K562 (cell line): ENCODE measurements at regions not wholly inside any gene's neighbourhood (a gene's known extent, or its start where the extent isn't known, plus 50 kb on each side); places are given as distances from the start of the nearest gene placed in this dataset.

ENCODE experiments used
- ATF3 ChIP-seq, 2 experiments: fragments of 450-650 bp in 1 of 2; sonication (generic) in 1 of 2; formaldehyde crosslinking in 1 of 2; IDR thresholded peaks in 1 of 2; conservative IDR thresholded peaks in 1 of 2; 2 replicates each; pipeline versions ENCODE4 v1.6.1 to v1.8.1; 2016 to 2023; ENCODE audit warnings: mild to moderate bottlenecking in 2 of 2, moderate library complexity in 2 of 2, inconsistent platforms in 1 of 2, missing genetic modification reagents in 1 of 2
- CEBPZ ChIP-seq: fragments of 150-350 bp; IDR thresholded peaks from 2 replicates; pipeline ENCODE4 v1.6.1; 2014; ENCODE audit warnings: low read depth, mild to moderate bottlenecking, low read length, borderline replicate concordance
- ELK1 ChIP-seq: sonication (generic); formaldehyde crosslinking; IDR thresholded peaks from 2 replicates; pipeline ENCODE4 v1.8.1; 2022; ENCODE audit warnings: missing genetic modification reagents
- NR2C2 ChIP-seq, 2 experiments: fragments of 200-800 bp in 1 of 2; sonication (Bioruptor generic) in 1 of 2; sonication (generic) in 1 of 2; formaldehyde crosslinking in 1 of 2; IDR thresholded peaks; 2 replicates each; pipeline versions ENCODE4 v1.6.1 to v1.8.0; 2016 to 2022; ENCODE audit warnings: mild to moderate bottlenecking in 1 of 2, missing compliant biosample characterization in 1 of 2, missing genetic modification characterization in 1 of 2, missing genetic modification reagents in 1 of 2
- POLR2A ChIP-seq: fragments of 450-650 bp; conservative IDR thresholded peaks from 2 replicates; pipeline ENCODE4 v1.6.1; 2016
- SAP30 ChIP-seq: fragments of 200-600 bp; sonication (generic); IDR thresholded peaks from 2 replicates; pipeline ENCODE4 v1.6.1; 2012; ENCODE audit warnings: borderline replicate concordance, low read depth, mild to moderate bottlenecking, moderate library complexity, low read length, control low read depth, inconsistent platforms; ENCODE audit not compliant: insufficient read depth, poor library complexity, severe bottlenecking
- SP1 ChIP-seq: sonication (generic); formaldehyde crosslinking; IDR thresholded peaks from 2 replicates; pipeline ENCODE4 v1.8.1; 2022; ENCODE audit warnings: mild to moderate bottlenecking, missing genetic modification reagents
- ZNF282 ChIP-seq: sonication (generic); formaldehyde crosslinking; IDR thresholded peaks from 2 replicates; pipeline ENCODE4 v1.8.1; 2023; ENCODE audit warnings: missing genetic modification reagents
- TF ChIP-seq, protein P1 (sequence below), 3 experiments: IDR thresholded peaks in 2 of 3; conservative IDR thresholded peaks in 1 of 3; 2 replicates each; pipeline ENCODE4 v1.5.1; 2011 to 2012; ENCODE audit warnings: low read length in 3 of 3, mild to moderate bottlenecking in 3 of 3, control low read depth in 2 of 3, improper control_type of control experiment in 1 of 3, inconsistent platforms in 1 of 3, low read depth in 1 of 3, mixed read lengths in 1 of 3, moderate library complexity in 1 of 3; ENCODE audit not compliant: insufficient read depth in 2 of 3
- TF ChIP-seq, protein P2 (sequence below): sonication (generic); formaldehyde crosslinking; IDR thresholded peaks from 2 replicates; pipeline ENCODE4 v1.8.1; 2023; ENCODE audit warnings: mild to moderate bottlenecking, missing genetic modification reagents
- TF ChIP-seq, protein P3 (sequence below): sonication (generic); formaldehyde crosslinking; IDR thresholded peaks from 2 replicates; pipeline ENCODE4 v1.8.0; 2022; ENCODE audit warnings: mild to moderate bottlenecking, missing genetic modification reagents, borderline replicate concordance

DNA sequence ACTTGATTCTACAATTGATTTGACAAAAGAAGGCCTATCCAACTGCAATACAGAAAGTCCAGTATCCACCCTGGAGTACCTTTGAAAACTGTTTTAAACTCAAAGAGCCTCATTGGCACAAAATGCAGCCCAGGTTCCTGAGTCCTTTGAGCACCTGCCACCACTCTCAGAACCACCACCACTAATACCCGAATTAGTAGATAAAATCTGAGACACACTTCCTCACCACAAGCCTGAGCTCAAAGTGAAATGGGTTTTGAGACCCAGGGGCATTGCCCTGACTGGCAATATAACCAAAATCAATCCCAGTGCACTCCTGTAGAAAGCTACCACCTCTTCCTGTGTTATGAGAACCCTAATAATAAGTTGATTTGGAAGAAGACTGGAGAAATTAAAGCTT lies 215.7 kb downstream of the CSNK2A3 start:
- TF ChIP-seq POLR2A (no peak), CEBPZ (no peak), ZNF282 (CRISPR knock-in tag) (no peak), ATF3 (IDR thresholded peaks at IDR 0.05) (no peak), ATF3 (CRISPR knock-in tag; conservative IDR thresholded peaks at IDR 0.05) (no peak), ELK1 (no peak), SP1 (CRISPR knock-in tag) (no peak), SAP30 (no peak), NR2C2 (CRISPR knock-in tag; IDR thresholded peaks at IDR 0.05) (no peak), NR2C2 (tag; IDR thresholded peaks at IDR 0.05) (no peak)
- TF ChIP-seq, protein P1, sequence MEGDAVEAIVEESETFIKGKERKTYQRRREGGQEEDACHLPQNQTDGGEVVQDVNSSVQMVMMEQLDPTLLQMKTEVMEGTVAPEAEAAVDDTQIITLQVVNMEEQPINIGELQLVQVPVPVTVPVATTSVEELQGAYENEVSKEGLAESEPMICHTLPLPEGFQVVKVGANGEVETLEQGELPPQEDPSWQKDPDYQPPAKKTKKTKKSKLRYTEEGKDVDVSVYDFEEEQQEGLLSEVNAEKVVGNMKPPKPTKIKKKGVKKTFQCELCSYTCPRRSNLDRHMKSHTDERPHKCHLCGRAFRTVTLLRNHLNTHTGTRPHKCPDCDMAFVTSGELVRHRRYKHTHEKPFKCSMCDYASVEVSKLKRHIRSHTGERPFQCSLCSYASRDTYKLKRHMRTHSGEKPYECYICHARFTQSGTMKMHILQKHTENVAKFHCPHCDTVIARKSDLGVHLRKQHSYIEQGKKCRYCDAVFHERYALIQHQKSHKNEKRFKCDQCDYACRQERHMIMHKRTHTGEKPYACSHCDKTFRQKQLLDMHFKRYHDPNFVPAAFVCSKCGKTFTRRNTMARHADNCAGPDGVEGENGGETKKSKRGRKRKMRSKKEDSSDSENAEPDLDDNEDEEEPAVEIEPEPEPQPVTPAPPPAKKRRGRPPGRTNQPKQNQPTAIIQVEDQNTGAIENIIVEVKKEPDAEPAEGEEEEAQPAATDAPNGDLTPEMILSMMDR (IDR thresholded peaks at IDR 0.05 in 2 of 3, conservative IDR thresholded peaks at IDR 0.05 in 1 of 3; ENCODE audit: insufficient read depth in 2 of 3, low read depth in 1 of 3, low read length in 3 of 3) = no peak
- TF ChIP-seq, protein P2, sequence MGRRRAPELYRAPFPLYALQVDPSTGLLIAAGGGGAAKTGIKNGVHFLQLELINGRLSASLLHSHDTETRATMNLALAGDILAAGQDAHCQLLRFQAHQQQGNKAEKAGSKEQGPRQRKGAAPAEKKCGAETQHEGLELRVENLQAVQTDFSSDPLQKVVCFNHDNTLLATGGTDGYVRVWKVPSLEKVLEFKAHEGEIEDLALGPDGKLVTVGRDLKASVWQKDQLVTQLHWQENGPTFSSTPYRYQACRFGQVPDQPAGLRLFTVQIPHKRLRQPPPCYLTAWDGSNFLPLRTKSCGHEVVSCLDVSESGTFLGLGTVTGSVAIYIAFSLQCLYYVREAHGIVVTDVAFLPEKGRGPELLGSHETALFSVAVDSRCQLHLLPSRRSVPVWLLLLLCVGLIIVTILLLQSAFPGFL (CRISPR knock-in tag) = no peak
- TF ChIP-seq, protein P3, sequence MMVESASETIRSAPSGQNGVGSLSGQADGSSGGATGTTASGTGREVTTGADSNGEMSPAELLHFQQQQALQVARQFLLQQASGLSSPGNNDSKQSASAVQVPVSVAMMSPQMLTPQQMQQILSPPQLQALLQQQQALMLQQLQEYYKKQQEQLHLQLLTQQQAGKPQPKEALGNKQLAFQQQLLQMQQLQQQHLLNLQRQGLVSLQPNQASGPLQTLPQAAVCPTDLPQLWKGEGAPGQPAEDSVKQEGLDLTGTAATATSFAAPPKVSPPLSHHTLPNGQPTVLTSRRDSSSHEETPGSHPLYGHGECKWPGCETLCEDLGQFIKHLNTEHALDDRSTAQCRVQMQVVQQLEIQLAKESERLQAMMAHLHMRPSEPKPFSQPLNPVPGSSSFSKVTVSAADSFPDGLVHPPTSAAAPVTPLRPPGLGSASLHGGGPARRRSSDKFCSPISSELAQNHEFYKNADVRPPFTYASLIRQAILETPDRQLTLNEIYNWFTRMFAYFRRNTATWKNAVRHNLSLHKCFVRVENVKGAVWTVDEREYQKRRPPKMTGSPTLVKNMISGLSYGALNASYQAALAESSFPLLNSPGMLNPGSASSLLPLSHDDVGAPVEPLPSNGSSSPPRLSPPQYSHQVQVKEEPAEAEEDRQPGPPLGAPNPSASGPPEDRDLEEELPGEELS (CRISPR knock-in tag) = no peak
